SK-N-MC (cell line): ENCODE measurements at regions not wholly inside any gene's neighbourhood (a gene's known extent, or its start where the extent isn't known, plus 50 kb on each side); places are given as distances from the start of the nearest gene placed in this dataset.

Experiments
- EZH2 ChIP-seq: fragments of 200-600 bp; sonication (generic); IDR thresholded peaks from one replicate; pipeline ENCODE4 v1.6.1; 2017; ENCODE audit warnings: antibody characterized with exemption
- POLR2AphosphoS5 ChIP-seq: IDR thresholded peaks from 2 replicates; pipeline ENCODE4 v1.6.1; 2012; ENCODE audit warnings: mild to moderate bottlenecking, low read depth, low read length, borderline replicate concordance

GRCh38 chr4:19329631-19330030 lies 922.1 kb upstream of the SLIT2 start:
- TF ChIP-seq EZH2, result no peak
- no peak for TF ChIP-seq POLR2AphosphoS5
